HCT116 (cell line): ENCODE measurements at regions not wholly inside any gene's neighbourhood (a gene's known extent, or its start where the extent isn't known, plus 50 kb on each side); places are given as distances from the start of the nearest gene placed in this dataset.

ENCODE experiments used
- MAX ChIP-seq: IDR thresholded peaks from 2 replicates; pipeline ENCODE4 v1.6.1; 2012
- TF ChIP-seq, protein P1 (sequence below), 3 experiments: fragments of 200-600 bp in 1 of 3; sonication (generic) in 1 of 3; IDR thresholded peaks in 2 of 3; conservative IDR thresholded peaks in 1 of 3; 2 replicates each; pipeline ENCODE4 v1.5.1; 2012 to 2017; ENCODE audit warnings: low read depth in 2 of 3, low read length in 2 of 3, antibody characterized with exemption in 1 of 3, borderline replicate concordance in 1 of 3, control low read depth in 1 of 3, mild to moderate bottlenecking in 1 of 3, mixed read lengths in 1 of 3, mixed run types in 1 of 3, moderate library complexity in 1 of 3; ENCODE audit not compliant: insufficient read depth in 1 of 3

- TF ChIP-seq, protein P1, sequence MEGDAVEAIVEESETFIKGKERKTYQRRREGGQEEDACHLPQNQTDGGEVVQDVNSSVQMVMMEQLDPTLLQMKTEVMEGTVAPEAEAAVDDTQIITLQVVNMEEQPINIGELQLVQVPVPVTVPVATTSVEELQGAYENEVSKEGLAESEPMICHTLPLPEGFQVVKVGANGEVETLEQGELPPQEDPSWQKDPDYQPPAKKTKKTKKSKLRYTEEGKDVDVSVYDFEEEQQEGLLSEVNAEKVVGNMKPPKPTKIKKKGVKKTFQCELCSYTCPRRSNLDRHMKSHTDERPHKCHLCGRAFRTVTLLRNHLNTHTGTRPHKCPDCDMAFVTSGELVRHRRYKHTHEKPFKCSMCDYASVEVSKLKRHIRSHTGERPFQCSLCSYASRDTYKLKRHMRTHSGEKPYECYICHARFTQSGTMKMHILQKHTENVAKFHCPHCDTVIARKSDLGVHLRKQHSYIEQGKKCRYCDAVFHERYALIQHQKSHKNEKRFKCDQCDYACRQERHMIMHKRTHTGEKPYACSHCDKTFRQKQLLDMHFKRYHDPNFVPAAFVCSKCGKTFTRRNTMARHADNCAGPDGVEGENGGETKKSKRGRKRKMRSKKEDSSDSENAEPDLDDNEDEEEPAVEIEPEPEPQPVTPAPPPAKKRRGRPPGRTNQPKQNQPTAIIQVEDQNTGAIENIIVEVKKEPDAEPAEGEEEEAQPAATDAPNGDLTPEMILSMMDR (IDR thresholded peaks at IDR 0.05 in 2 of 3, conservative IDR thresholded peaks at IDR 0.05 in 1 of 3; ENCODE audit: borderline replicate concordance in 1 of 3, insufficient read depth in 1 of 3, low read depth in 2 of 3, low read length in 2 of 3) = no peak
- no peak for TF ChIP-seq MAX
These were observed 238.0 kb downstream of the TBXT start for GRCh38 chr6:165929607-165930006.
